ENCODE measurements at regions not wholly inside any gene's neighbourhood (a gene's known extent, or its start where the extent isn't known, plus 50 kb on each side); places are given as distances from the start of the nearest gene placed in this dataset.

DNA sequence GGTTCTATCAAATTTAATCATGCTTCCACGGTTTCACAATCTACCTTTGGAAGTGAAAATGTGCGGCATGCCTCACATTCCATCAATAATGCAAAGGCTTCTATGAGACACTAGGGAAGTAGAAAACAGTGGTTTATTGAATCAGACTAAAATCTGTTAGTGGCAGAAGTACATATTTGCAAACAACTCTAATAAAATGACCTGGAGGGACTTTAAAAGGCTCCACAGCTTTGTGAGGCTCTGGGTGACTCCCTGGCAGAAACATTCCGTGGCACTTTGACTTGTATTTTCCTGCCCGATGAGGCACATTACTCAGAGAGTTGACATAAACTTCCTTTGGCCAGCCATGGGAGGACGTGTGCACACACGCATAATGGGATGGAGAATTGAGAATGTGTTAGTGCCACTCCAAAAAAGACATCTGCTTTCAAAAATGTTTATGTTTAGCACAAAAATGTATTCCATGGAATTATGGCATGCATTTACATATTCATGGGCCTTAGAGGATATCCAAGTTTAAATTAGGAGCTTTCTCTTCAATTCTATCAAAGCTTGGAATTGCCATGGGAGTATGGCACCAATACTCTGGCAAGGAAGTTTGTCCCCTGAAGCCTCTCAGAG, 60.0 kb upstream of the SSX2IP start:
- Histone ChIP-seq H2AFZ (replicated peaks) (no peak overlapping the region), H3K79me2 (ENCODE audit: low read depth) (no peaks in the 10 kb centered on the region), H3K36me3 (no peaks in the 10 kb centered on the region), H3K9ac (no peak overlapping the region), H3K27me3 (no peaks in the 10 kb centered on the region), H3K27ac (no peak overlapping the region), H4K20me1 (ENCODE audit: low read depth) (no peaks in the 10 kb centered on the region), H3K4me2 (no peak overlapping the region), H3K4me1 (no peaks in the 10 kb centered on the region), H3K4me3 (no peak overlapping the region), H3K9me3 (ENCODE audit: low read depth) (no peaks in the 10 kb centered on the region), H3F3A (ENCODE audit: low read depth) (peaks cover 8% of the 10 kb centered on the region)
- no peak for DNase-seq (ENCODE audit: low spot score)
- Mint-ChIP-seq H3K27me3 (ENCODE audit: insufficient read depth, low read depth) (peaks cover 11% of the 10 kb centered on the region), H3K4me3 (no peak overlapping the region), H3K9me3 (no peaks in the 10 kb centered on the region), H3K27ac (no peak overlapping the region), H3K36me3 (no peaks in the 10 kb centered on the region), H3K4me1 (peaks cover 5% of the 10 kb centered on the region)
- TF ChIP-seq CTCF (IDR thresholded peaks at IDR 0.05): no peak
- no peak for TF ChIP-seq EZH2phosphoT487 (IDR thresholded peaks at IDR 0.05)
- TF ChIP-seq EZH2 (IDR thresholded peaks at IDR 0.05): no peak

DNA sequence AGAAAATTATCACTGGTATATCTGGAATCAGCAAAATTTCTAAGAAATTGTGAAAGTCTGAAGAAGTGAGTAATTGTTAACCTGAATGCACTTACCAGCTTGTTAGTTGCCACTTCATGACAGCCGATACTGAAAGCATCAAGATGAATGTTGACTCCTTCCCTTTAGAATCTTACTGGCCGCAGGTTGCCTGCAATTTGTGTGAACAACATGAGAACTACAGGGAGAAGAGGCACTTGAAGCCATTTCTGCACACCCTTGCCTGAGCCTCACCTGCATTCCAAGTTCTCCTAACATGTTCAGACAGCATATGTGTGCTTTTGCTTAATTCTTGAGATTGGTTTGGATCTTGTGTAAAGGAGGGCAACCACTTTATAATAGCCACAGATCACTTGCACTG, 59.2 kb upstream of the SSX2IP start:
- no peaks in the 10 kb centered on the region for H3K27me3 ChIP-seq
- no peak overlapping the region for H3K27ac Mint-ChIP-seq
- H2AFZ ChIP-seq (replicated peaks): no peak overlapping the region

GRCh38 chr1:84748364-84748763, 58.1 kb upstream of the SSX2IP start:
- no peak overlapping the region for H3K27ac Mint-ChIP-seq
- peaks cover 9% of the 10 kb centered on the region for H3K27me3 Mint-ChIP-seq (ENCODE audit: insufficient read depth, low read depth)

More for the DNA sequence above, 59.2 kb upstream of the SSX2IP start:
- no peak for DNase-seq (ENCODE audit: low spot score)
- Mint-ChIP-seq H3K36me3 (no peaks in the 10 kb centered on the region), H3K4me1 (peaks cover 5% of the 10 kb centered on the region), H3K9me3 (no peaks in the 10 kb centered on the region), H3K4me3 (no peak overlapping the region), H3K27me3 (ENCODE audit: insufficient read depth, low read depth) (peaks cover 11% of the 10 kb centered on the region)
- no peak for TF ChIP-seq EZH2phosphoT487 (IDR thresholded peaks at IDR 0.05)
- no peak for TF ChIP-seq CTCF (IDR thresholded peaks at IDR 0.05)
- no peak for TF ChIP-seq EZH2 (IDR thresholded peaks at IDR 0.05)
- H3K4me3 ChIP-seq: no peak overlapping the region
- no peak overlapping the region for H3K27ac ChIP-seq
- no peaks in the 10 kb centered on the region for H3K4me1 ChIP-seq
- H3K79me2 ChIP-seq (ENCODE audit: low read depth): no peaks in the 10 kb centered on the region
- H3K9ac ChIP-seq: no peak overlapping the region
- no peaks in the 10 kb centered on the region for H4K20me1 ChIP-seq (ENCODE audit: low read depth)
- no peaks in the 10 kb centered on the region for H3K9me3 ChIP-seq (ENCODE audit: low read depth)
- no peaks in the 10 kb centered on the region for H3K36me3 ChIP-seq
- H3F3A ChIP-seq (ENCODE audit: low read depth): peaks cover 7% of the 10 kb centered on the region
- no peak overlapping the region for H3K4me2 ChIP-seq

More at GRCh38 chr1:84748364-84748763, 58.1 kb upstream of the SSX2IP start:
- H3K27ac ChIP-seq: no peak overlapping the region
- H3K9me3 Mint-ChIP-seq: no peaks in the 10 kb centered on the region
- no peaks in the 10 kb centered on the region for H4K20me1 ChIP-seq (ENCODE audit: low read depth)
- no peak overlapping the region for H3K4me3 ChIP-seq
- H3F3A ChIP-seq (ENCODE audit: low read depth): no peaks in the 10 kb centered on the region
- H3K9ac ChIP-seq: no peak overlapping the region
- H3K4me3 Mint-ChIP-seq: no peak overlapping the region
- DNase-seq (ENCODE audit: low spot score): no peak
- no peaks in the 10 kb centered on the region for H3K27me3 ChIP-seq
- H3K4me1 ChIP-seq: no peaks in the 10 kb centered on the region
- no peaks in the 10 kb centered on the region for H3K79me2 ChIP-seq (ENCODE audit: low read depth)
- peaks cover 2% of the 10 kb centered on the region for H3K4me1 Mint-ChIP-seq
- no peaks in the 10 kb centered on the region for H3K9me3 ChIP-seq (ENCODE audit: low read depth)
- H3K4me2 ChIP-seq: no peak overlapping the region
- H3K36me3 Mint-ChIP-seq: no peaks in the 10 kb centered on the region
- TF ChIP-seq EZH2phosphoT487 (IDR thresholded peaks at IDR 0.05) (no peak), EZH2 (IDR thresholded peaks at IDR 0.05) (no peak), CTCF (IDR thresholded peaks at IDR 0.05) (no peak)
- no peak overlapping the region for H2AFZ ChIP-seq (replicated peaks)
- no peaks in the 10 kb centered on the region for H3K36me3 ChIP-seq
